ENCODE measurements at regions not wholly inside any gene's neighbourhood (a gene's known extent, or its start where the extent isn't known, plus 50 kb on each side); places are given as distances from the start of the nearest gene placed in this dataset.

- Histone ChIP-seq H3K27me3 (no peaks in the 10 kb centered on the region), H3K9me3 (no peaks in the 10 kb centered on the region), H3K27ac (no peak overlapping the region), H3K36me3 (no peaks in the 10 kb centered on the region), H3K4me1 (ENCODE audit: control insufficient read depth in 1 of 2, insufficient read depth in 1 of 2, low read depth in 1 of 2, low read length in 1 of 2) (no peaks in the 10 kb centered on the region), H3K4me3 (ENCODE audit: low read depth in 1 of 2, low read length in 1 of 2) (no peak overlapping the region)
- TF ChIP-seq CTCF (IDR thresholded peaks at IDR 0.05) = no peak
These were observed 222.1 kb upstream of the ADAMTS9 start for GRCh38 chr3:64909757-64910467.

- Histone ChIP-seq H3K4me1 (ENCODE audit: control insufficient read depth in 1 of 2, insufficient read depth in 1 of 2, low read depth in 1 of 2, low read length in 1 of 2) (no peaks in the 10 kb centered on the region), H3K27me3 (no peaks in the 10 kb centered on the region), H3K36me3 (no peaks in the 10 kb centered on the region), H3K27ac (no peak overlapping the region), H3K4me3 (ENCODE audit: low read depth in 1 of 2, low read length in 1 of 2) (no peak overlapping the region), H3K9me3 (no peaks in the 10 kb centered on the region)
- TF ChIP-seq CTCF (IDR thresholded peaks at IDR 0.05) = no peak
These were observed 221.2 kb upstream of the ADAMTS9 start for GRCh38 chr3:64909011-64909410.

GRCh38 chr3:64908251-64908685 lies 220.5 kb upstream of the ADAMTS9 start:
- Histone ChIP-seq H3K36me3 (no peaks in the 10 kb centered on the region), H3K9me3 (no peaks in the 10 kb centered on the region), H3K27ac (no peak overlapping the region), H3K27me3 (no peaks in the 10 kb centered on the region), H3K4me1 (ENCODE audit: control insufficient read depth in 1 of 2, insufficient read depth in 1 of 2, low read depth in 1 of 2, low read length in 1 of 2) (no peaks in the 10 kb centered on the region), H3K4me3 (ENCODE audit: low read depth in 1 of 2, low read length in 1 of 2) (no peak overlapping the region)
- TF ChIP-seq CTCF (IDR thresholded peaks at IDR 0.05) = no peak

GRCh38 chr3:64905906-64906410 lies 218.2 kb upstream of the ADAMTS9 start:
- no peaks in the 10 kb centered on the region for H3K4me1 ChIP-seq (ENCODE audit: control insufficient read depth in 1 of 2, insufficient read depth in 1 of 2, low read depth in 1 of 2, low read length in 1 of 2)
- H3K4me3 ChIP-seq (ENCODE audit: low read depth in 1 of 2, low read length in 1 of 2) = no peak overlapping the region
- H3K9me3 ChIP-seq = no peaks in the 10 kb centered on the region
- H3K27ac ChIP-seq = no peak overlapping the region
- H3K27me3 ChIP-seq = no peaks in the 10 kb centered on the region
- H3K36me3 ChIP-seq = no peaks in the 10 kb centered on the region
- TF ChIP-seq CTCF (IDR thresholded peaks at IDR 0.05) = no peak

GRCh38 chr3:64903006-64903405 lies 215.2 kb upstream of the ADAMTS9 start:
- H3K27me3 ChIP-seq = no peaks in the 10 kb centered on the region
- no peak overlapping the region for H3K27ac ChIP-seq
- H3K9me3 ChIP-seq = no peaks in the 10 kb centered on the region
- no peak for TF ChIP-seq CTCF (IDR thresholded peaks at IDR 0.05)
- peaks cover 8 to 12% of the 10 kb centered on the region in 2 experiments for H3K4me1 ChIP-seq (ENCODE audit: control insufficient read depth in 1 of 2, insufficient read depth in 1 of 2, low read depth in 1 of 2, low read length in 1 of 2)
- no peak overlapping the region for H3K4me3 ChIP-seq (ENCODE audit: low read depth in 1 of 2, low read length in 1 of 2)
- H3K36me3 ChIP-seq = no peaks in the 10 kb centered on the region

All from neutrophil (primary cell).